Loucy (cell line): ENCODE measurements at regions not wholly inside any gene's neighbourhood (a gene's known extent, or its start where the extent isn't known, plus 50 kb on each side); places are given as distances from the start of the nearest gene placed in this dataset.

Experiments used
- H2AFZ ChIP-seq: fragments of 200-600 bp; sonication (generic); 2 replicates; pipeline ENCODE4 v1.6.0; 2016; ENCODE audit warnings: antibody characterized with exemption, mild to moderate bottlenecking, low read length, moderate library complexity
- H3F3A ChIP-seq: fragments of 200-600 bp; 2 replicates; pipeline ENCODE4 v1.6.0; 2016; ENCODE audit warnings: antibody characterized with exemption, low read depth, mild to moderate bottlenecking
- H3K27me3 ChIP-seq: fragments of 200-600 bp; sonication (generic); 2 replicates; pipeline ENCODE4 v1.6.1; 2014; ENCODE audit warnings: low read length, mild to moderate bottlenecking; ENCODE audit not compliant: insufficient read depth, poor library complexity, severe bottlenecking
- H3K36me3 ChIP-seq: fragments of 200-600 bp; sonication (generic); 2 replicates; pipeline ENCODE4 v1.6.1; 2016; ENCODE audit warnings: low read length; ENCODE audit not compliant: insufficient read depth
- H3K4me1 ChIP-seq: fragments of 200-600 bp; sonication (generic); 2 replicates; pipeline ENCODE4 v1.5.1; 2014; ENCODE audit warnings: low read length, mild to moderate bottlenecking; ENCODE audit not compliant: insufficient read depth, poor library complexity, severe bottlenecking
- H3K4me2 ChIP-seq: fragments of 200-600 bp; sonication (generic); 2 replicates; pipeline ENCODE4 v1.6.0; 2014; ENCODE audit warnings: antibody characterized with exemption, low read length, low read depth, mild to moderate bottlenecking; ENCODE audit not compliant: poor library complexity, severe bottlenecking
- H3K4me3 ChIP-seq: fragments of 200-600 bp; sonication (generic); 2 replicates; pipeline ENCODE4 v1.5.1; 2014; ENCODE audit warnings: low read length, mild to moderate bottlenecking, mixed read lengths; ENCODE audit not compliant: poor library complexity, severe bottlenecking
- H3K79me2 ChIP-seq: fragments of 200-600 bp; sonication (generic); 2 replicates; pipeline ENCODE4 v1.6.1; 2014; ENCODE audit warnings: low read length; ENCODE audit not compliant: insufficient read depth
- H3K9ac ChIP-seq: fragments of 200-600 bp; sonication (generic); 2 replicates; pipeline ENCODE4 v1.6.0; 2014; ENCODE audit warnings: mild to moderate bottlenecking, low read depth, low read length, moderate library complexity; ENCODE audit not compliant: poor library complexity, severe bottlenecking
- H3K9me2 ChIP-seq: fragments of 200-600 bp; sonication (generic); replicated peaks from 2 replicates; pipeline ENCODE4 v1.6.1; 2016; ENCODE audit warnings: low read depth, low read length, mixed read lengths
- H3K9me3 ChIP-seq: fragments of 200-600 bp; sonication (generic); 2 replicates; pipeline ENCODE4 v1.6.1; 2014; ENCODE audit warnings: mild to moderate bottlenecking, antibody characterized with exemption, low read length, low read depth; ENCODE audit not compliant: insufficient read depth
- H4K20me1 ChIP-seq: fragments of 200-600 bp; sonication (generic); 2 replicates; pipeline ENCODE4 v1.6.0; 2014; ENCODE audit warnings: antibody characterized with exemption, low read length, mild to moderate bottlenecking; ENCODE audit not compliant: insufficient read depth, poor library complexity, severe bottlenecking
- CTCF ChIP-seq: fragments of 200-600 bp; sonication (generic); conservative IDR thresholded peaks from 2 replicates; pipeline ENCODE4 v1.5.1; 2014; ENCODE audit warnings: mild to moderate bottlenecking, antibody characterized with exemption, low read length
- EZH2phosphoT487 ChIP-seq: fragments of 200-600 bp; IDR thresholded peaks from 2 replicates; pipeline ENCODE4 v1.6.1; 2018; ENCODE audit warnings: antibody characterized with exemption, mild to moderate bottlenecking, moderate library complexity, borderline replicate concordance

DNA sequence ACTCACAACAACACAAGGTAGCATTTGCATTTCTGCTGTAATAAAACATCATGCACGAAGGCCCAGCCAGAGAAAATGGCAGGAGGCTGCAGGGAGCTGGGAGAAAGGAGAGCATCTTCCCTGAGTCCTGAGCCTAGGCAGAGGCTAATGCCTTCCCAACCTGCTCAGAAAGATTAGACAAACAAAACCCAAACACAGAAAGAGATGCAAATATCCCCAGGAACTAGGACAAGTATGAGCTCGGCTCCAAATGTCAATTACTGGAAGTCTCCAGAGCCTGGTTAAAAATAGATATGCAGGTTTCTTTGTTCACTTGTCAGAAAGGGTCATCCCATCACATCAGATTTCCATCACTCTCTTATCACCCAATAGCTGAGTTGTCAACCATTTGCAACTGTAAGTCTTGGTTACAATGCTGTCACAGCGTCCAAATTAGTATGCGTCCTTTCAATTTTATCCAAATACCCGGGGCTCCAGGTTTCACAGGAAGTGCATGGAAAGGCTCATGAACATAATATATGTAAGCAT, 316.5 kb upstream of the CELF2 start:
- H3K4me2 ChIP-seq, result no peak overlapping the region
- no peaks in the 10 kb centered on the region for H3K9me3 ChIP-seq
- no peaks in the 10 kb centered on the region for H3K4me1 ChIP-seq
- H3K36me3 ChIP-seq, result no peaks in the 10 kb centered on the region
- no peaks in the 10 kb centered on the region for H3K27me3 ChIP-seq
- H3F3A ChIP-seq, result no peaks in the 10 kb centered on the region
- H3K9me2 ChIP-seq, result no peaks in the 10 kb centered on the region
- TF ChIP-seq CTCF (no peak), EZH2phosphoT487 (no peak)
- no peak overlapping the region for H2AFZ ChIP-seq
- H4K20me1 ChIP-seq, result no peaks in the 10 kb centered on the region
- H3K79me2 ChIP-seq, result no peaks in the 10 kb centered on the region
- H3K9ac ChIP-seq, result no peak overlapping the region
- no peak overlapping the region for H3K4me3 ChIP-seq

- no peaks in the 10 kb centered on the region for H3K4me1 ChIP-seq
- TF ChIP-seq EZH2phosphoT487, result no peak
- no peaks in the 10 kb centered on the region for H3F3A ChIP-seq
- H3K9me2 ChIP-seq, result no peaks in the 10 kb centered on the region
- H3K4me2 ChIP-seq, result no peak overlapping the region
- H3K9me3 ChIP-seq, result no peaks in the 10 kb centered on the region
- H4K20me1 ChIP-seq, result no peaks in the 10 kb centered on the region
- H3K36me3 ChIP-seq, result no peaks in the 10 kb centered on the region
- no peak overlapping the region for H2AFZ ChIP-seq
- H3K27me3 ChIP-seq, result no peaks in the 10 kb centered on the region
- H3K79me2 ChIP-seq, result no peaks in the 10 kb centered on the region
- H3K9ac ChIP-seq, result no peak overlapping the region
- no peak overlapping the region for H3K4me3 ChIP-seq
These were observed 315.5 kb upstream of the CELF2 start for GRCh38 chr10:10702211-10702610.

- no peaks in the 10 kb centered on the region for H3K9me2 ChIP-seq
- no peaks in the 10 kb centered on the region for H3K4me1 ChIP-seq
- H3K9me3 ChIP-seq, result no peaks in the 10 kb centered on the region
- H3F3A ChIP-seq, result no peaks in the 10 kb centered on the region
- H4K20me1 ChIP-seq, result no peaks in the 10 kb centered on the region
- H3K4me2 ChIP-seq, result no peak overlapping the region
- H3K27me3 ChIP-seq, result no peaks in the 10 kb centered on the region
- no peak overlapping the region for H2AFZ ChIP-seq
- H3K36me3 ChIP-seq, result no peaks in the 10 kb centered on the region
- no peaks in the 10 kb centered on the region for H3K79me2 ChIP-seq
- no peak overlapping the region for H3K4me3 ChIP-seq
- no peak for TF ChIP-seq EZH2phosphoT487
- TF ChIP-seq CTCF, result no peak
- no peak overlapping the region for H3K9ac ChIP-seq
These were observed 314.3 kb upstream of the CELF2 start for GRCh38 chr10:10703382-10703781.

GRCh38 chr10:10712155-10712704, 305.4 kb upstream of the CELF2 start:
- Histone ChIP-seq H3K4me2 (no peak overlapping the region), H3K79me2 (no peaks in the 10 kb centered on the region), H3K27me3 (no peaks in the 10 kb centered on the region), H3K9ac (no peak overlapping the region), H3K4me1 (no peaks in the 10 kb centered on the region), H3F3A (no peaks in the 10 kb centered on the region), H3K36me3 (no peaks in the 10 kb centered on the region), H2AFZ (no peak overlapping the region), H3K9me3 (no peaks in the 10 kb centered on the region), H3K4me3 (no peak overlapping the region), H3K9me2 (no peaks in the 10 kb centered on the region), H4K20me1 (no peaks in the 10 kb centered on the region)
- TF ChIP-seq EZH2phosphoT487 (no peak), CTCF (no peak)
